GM18511 (cell line): ENCODE measurements at regions not wholly inside any gene's neighbourhood (a gene's known extent, or its start where the extent isn't known, plus 50 kb on each side); places are given as distances from the start of the nearest gene placed in this dataset.

Source experiments
- ATAC-seq: cut with Tn5 transposase; IDR thresholded peaks from one replicate; pipeline ENCODE4 v1.9.1; 2021; ENCODE audit warnings: mild to moderate bottlenecking, moderate library complexity; ENCODE audit not compliant: unreplicated experiment

GRCh38 chr2:104432401-104432800, 421.5 kb upstream of the POU3F3 start:
- no peak for ATAC-seq

GRCh38 chr2:104432991-104433390, 420.9 kb upstream of the POU3F3 start:
- no peak for ATAC-seq

GRCh38 chr2:104433657-104434056, 420.3 kb upstream of the POU3F3 start:
- ATAC-seq: no peak

GRCh38 chr2:104434318-104434792, 419.6 kb upstream of the POU3F3 start:
- ATAC-seq: peak; percentile 88

- no peak for ATAC-seq
These were observed 418.9 kb upstream of the POU3F3 start for GRCh38 chr2:104434966-104435365.

GRCh38 chr2:104438481-104438880, 415.4 kb upstream of the POU3F3 start:
- no peak for ATAC-seq

GRCh38 chr2:104443145-104443544, 410.8 kb upstream of the POU3F3 start:
- no peak for ATAC-seq

- no peak for ATAC-seq
These were observed 409.5 kb upstream of the POU3F3 start for GRCh38 chr2:104444392-104444791.

- ATAC-seq: no peak
These were observed 409.0 kb upstream of the POU3F3 start for GRCh38 chr2:104444889-104445288.

- peak; percentile 62 for ATAC-seq
These were observed 406.0 kb upstream of the POU3F3 start for GRCh38 chr2:104447831-104448434.

GRCh38 chr2:104448661-104449440, 405.1 kb upstream of the POU3F3 start:
- ATAC-seq: no peak

GRCh38 chr2:104452558-104452957, 401.4 kb upstream of the POU3F3 start:
- no peak for ATAC-seq

- ATAC-seq: no peak
These were observed 391.2 kb upstream of the POU3F3 start for GRCh38 chr2:104462731-104463130.

- no peak for ATAC-seq
These were observed 387.9 kb upstream of the POU3F3 start for GRCh38 chr2:104465981-104466380.

GRCh38 chr2:104468846-104469245, 385.1 kb upstream of the POU3F3 start:
- no peak for ATAC-seq

- no peak for ATAC-seq
These were observed 381.8 kb upstream of the POU3F3 start for GRCh38 chr2:104472076-104472475.

GRCh38 chr2:104473546-104473945, 380.4 kb upstream of the POU3F3 start:
- no peak for ATAC-seq

GRCh38 chr2:104474716-104475115, 379.2 kb upstream of the POU3F3 start:
- no peak for ATAC-seq

- ATAC-seq: no peak
These were observed 377.8 kb upstream of the POU3F3 start for GRCh38 chr2:104476075-104476474.

- ATAC-seq: no peak
These were observed 377.3 kb upstream of the POU3F3 start for GRCh38 chr2:104476563-104476988.

- ATAC-seq: no peak
These were observed 372.6 kb upstream of the POU3F3 start for GRCh38 chr2:104481341-104481740.

- no peak for ATAC-seq
These were observed 366.5 kb upstream of the POU3F3 start for GRCh38 chr2:104487366-104487765.
